ENCODE measurements at regions not wholly inside any gene's neighbourhood (a gene's known extent, or its start where the extent isn't known, plus 50 kb on each side); places are given as distances from the start of the nearest gene placed in this dataset.

GRCh38 chr3:151638555-151639417 is 94.9 kb upstream of the AADACL2 start:
- no peak for TF ChIP-seq CTCF (IDR thresholded peaks at IDR 0.05)
- no peak for TF ChIP-seq POLR2AphosphoS5 (IDR thresholded peaks at IDR 0.05; ENCODE audit: low read depth, low read length)
- no peak for TF ChIP-seq REST (IDR thresholded peaks at IDR 0.05; ENCODE audit: insufficient read depth in 1 of 2, low read depth in 2 of 2, low read length in 1 of 2)
- TF ChIP-seq TCF7L2 (IDR thresholded peaks at IDR 0.05; ENCODE audit: low read depth, low read length), result no peak
